ENCODE measurements at regions not wholly inside any gene's neighbourhood (a gene's known extent, or its start where the extent isn't known, plus 50 kb on each side); places are given as distances from the start of the nearest gene placed in this dataset.

- FAIRE-seq, result no peak
- no peak for TF ChIP-seq PAX5 (IDR thresholded peaks at IDR 0.05; ENCODE audit: insufficient read depth, low read length, severe bottlenecking)
- no peak for TF ChIP-seq POLR2AphosphoS5 (IDR thresholded peaks at IDR 0.05; ENCODE audit: low read depth, low read length)
- no peak for TF ChIP-seq POLR2A (IDR thresholded peaks at IDR 0.05; ENCODE audit: low read depth, low read length)
- TF ChIP-seq SPI1 (IDR thresholded peaks at IDR 0.05; ENCODE audit: low read depth, low read length), result no peak
- TF ChIP-seq TAF1 (IDR thresholded peaks at IDR 0.05; ENCODE audit: low read depth, low read length), result no peak
- no peak for TF ChIP-seq POU2F2 (IDR thresholded peaks at IDR 0.05; ENCODE audit: low read depth, low read length)
- no peak for DNase-seq (ENCODE audit: insufficient read length, low spot score)
These were observed 173.4 kb upstream of the CWC22 start for GRCh38 chr2:180180511-180180910.

DNA sequence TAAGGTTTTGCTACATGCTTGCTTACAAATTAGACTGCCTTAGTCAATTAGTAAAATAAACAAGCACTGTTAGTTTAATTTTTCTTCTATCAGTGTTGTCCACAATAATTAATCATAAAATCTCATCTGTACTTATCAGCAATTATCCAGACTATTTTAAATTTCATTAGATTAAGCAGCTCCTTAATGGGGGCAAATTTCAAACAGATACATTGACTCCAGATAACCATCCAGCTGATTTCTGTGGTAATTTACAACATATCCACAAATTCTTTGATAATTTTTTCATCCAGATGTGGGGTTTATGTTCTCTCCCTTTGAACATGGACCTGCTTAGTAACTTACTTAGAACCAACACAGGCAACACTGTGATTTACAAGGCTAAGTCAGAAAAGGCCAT lies 170.4 kb upstream of the CWC22 start:
- DNase-seq (ENCODE audit: insufficient read length, low spot score) (no peak), FAIRE-seq (no peak)
- no peak for TF ChIP-seq POLR2AphosphoS5 (IDR thresholded peaks at IDR 0.05; ENCODE audit: low read depth, low read length)
- no peak for TF ChIP-seq POU2F2 (IDR thresholded peaks at IDR 0.05; ENCODE audit: low read depth, low read length)
- TF ChIP-seq PAX5 (IDR thresholded peaks at IDR 0.05; ENCODE audit: insufficient read depth, low read length, severe bottlenecking), result no peak
- no peak for TF ChIP-seq TAF1 (IDR thresholded peaks at IDR 0.05; ENCODE audit: low read depth, low read length)
- TF ChIP-seq SPI1 (IDR thresholded peaks at IDR 0.05; ENCODE audit: low read depth, low read length), result no peak
- no peak for TF ChIP-seq POLR2A (IDR thresholded peaks at IDR 0.05; ENCODE audit: low read depth, low read length)

DNA sequence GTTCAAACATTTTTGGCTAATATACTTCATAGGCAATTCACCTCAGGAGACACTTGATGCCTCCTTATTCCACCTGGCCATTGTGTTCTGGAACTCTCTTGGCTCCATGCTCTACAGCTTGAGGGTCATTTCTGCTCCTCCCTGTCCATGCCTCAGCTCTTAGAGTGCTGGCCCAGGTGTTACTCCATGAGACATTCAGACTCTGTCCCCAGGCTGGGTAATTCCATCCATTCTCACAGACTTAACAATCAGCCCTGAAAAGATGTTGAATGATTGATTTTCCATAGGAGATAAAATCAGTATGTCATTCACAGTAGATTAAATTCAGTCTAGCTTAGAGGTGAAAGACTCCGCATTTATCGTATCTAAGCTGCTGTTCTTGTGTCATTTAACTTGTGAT lies 168.6 kb upstream of the CWC22 start:
- no peak for FAIRE-seq
- no peak for DNase-seq (ENCODE audit: insufficient read length, low spot score)
- TF ChIP-seq POU2F2 (IDR thresholded peaks at IDR 0.05; ENCODE audit: low read depth, low read length) (no peak), SPI1 (IDR thresholded peaks at IDR 0.05; ENCODE audit: low read depth, low read length) (no peak)

DNA sequence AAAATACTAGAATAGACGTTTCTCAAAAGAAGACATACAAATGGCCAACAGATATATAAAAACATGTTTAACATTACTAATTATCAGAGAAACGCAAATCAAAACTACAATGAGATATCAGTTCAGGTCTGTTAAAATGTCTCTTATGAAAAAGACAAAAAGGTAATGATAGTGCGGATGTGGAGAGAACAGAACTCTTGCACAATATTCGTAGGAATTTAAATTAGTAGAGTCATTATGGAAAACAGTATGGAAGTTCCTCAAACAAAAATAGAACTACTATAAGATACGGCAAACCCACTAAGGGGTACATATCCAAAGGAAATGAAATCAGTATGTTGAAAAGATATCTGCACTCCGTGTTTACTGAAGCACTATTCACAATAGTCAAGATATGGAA lies 167.5 kb upstream of the CWC22 start:
- no peak for FAIRE-seq

GRCh38 chr2:180169474-180169873 lies 162.4 kb upstream of the CWC22 start:
- no peak for TF ChIP-seq TAF1 (IDR thresholded peaks at IDR 0.05; ENCODE audit: low read depth, low read length)
- TF ChIP-seq PAX5 (IDR thresholded peaks at IDR 0.05; ENCODE audit: insufficient read depth, low read length, severe bottlenecking), result no peak
- TF ChIP-seq POLR2AphosphoS5 (IDR thresholded peaks at IDR 0.05; ENCODE audit: low read depth, low read length), result no peak
- TF ChIP-seq SPI1 (IDR thresholded peaks at IDR 0.05; ENCODE audit: low read depth, low read length), result no peak
- TF ChIP-seq POU2F2 (IDR thresholded peaks at IDR 0.05; ENCODE audit: low read depth, low read length), result no peak
- TF ChIP-seq POLR2A (IDR thresholded peaks at IDR 0.05; ENCODE audit: low read depth, low read length), result no peak
- no peak for FAIRE-seq
- DNase-seq (ENCODE audit: insufficient read length, low spot score), result no peak

More for the DNA sequence above, 167.5 kb upstream of the CWC22 start:
- DNase-seq (ENCODE audit: insufficient read length, low spot score), result no peak
- TF ChIP-seq POLR2AphosphoS5 (IDR thresholded peaks at IDR 0.05; ENCODE audit: low read depth, low read length), result no peak
- no peak for TF ChIP-seq POU2F2 (IDR thresholded peaks at IDR 0.05; ENCODE audit: low read depth, low read length)
- no peak for TF ChIP-seq SPI1 (IDR thresholded peaks at IDR 0.05; ENCODE audit: low read depth, low read length)
- TF ChIP-seq PAX5 (IDR thresholded peaks at IDR 0.05; ENCODE audit: insufficient read depth, low read length, severe bottlenecking), result no peak
- TF ChIP-seq POLR2A (IDR thresholded peaks at IDR 0.05; ENCODE audit: low read depth, low read length), result no peak
- TF ChIP-seq TAF1 (IDR thresholded peaks at IDR 0.05; ENCODE audit: low read depth, low read length), result no peak

DNA sequence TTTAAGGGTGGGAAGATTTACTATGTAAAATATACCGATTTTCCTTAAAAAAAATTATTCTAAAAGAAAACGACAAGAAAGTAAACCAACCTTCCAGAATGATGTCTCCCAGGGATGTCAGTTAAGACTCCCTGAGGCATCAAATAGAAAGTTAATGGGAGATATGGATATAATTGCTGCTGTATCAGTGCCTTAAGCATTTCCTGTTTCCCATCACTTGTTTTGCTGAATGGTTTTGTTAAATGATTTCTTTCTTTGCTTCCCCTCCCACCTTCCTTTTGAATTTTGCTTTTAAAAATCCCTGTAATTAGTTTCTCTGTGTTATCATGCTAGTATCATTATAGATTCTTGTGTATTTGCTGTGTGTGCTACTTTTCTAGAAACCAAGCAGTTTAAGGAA lies 154.3 kb upstream of the CWC22 start:
- TF ChIP-seq TAF1 (IDR thresholded peaks at IDR 0.05; ENCODE audit: low read depth, low read length) (no peak), PAX5 (IDR thresholded peaks at IDR 0.05; ENCODE audit: insufficient read depth, low read length, severe bottlenecking) (no peak), POLR2AphosphoS5 (IDR thresholded peaks at IDR 0.05; ENCODE audit: low read depth, low read length) (no peak), POU2F2 (IDR thresholded peaks at IDR 0.05; ENCODE audit: low read depth, low read length) (no peak), SPI1 (IDR thresholded peaks at IDR 0.05; ENCODE audit: low read depth, low read length) (no peak)
- no peak for DNase-seq (ENCODE audit: insufficient read length, low spot score)
- no peak for FAIRE-seq

DNA sequence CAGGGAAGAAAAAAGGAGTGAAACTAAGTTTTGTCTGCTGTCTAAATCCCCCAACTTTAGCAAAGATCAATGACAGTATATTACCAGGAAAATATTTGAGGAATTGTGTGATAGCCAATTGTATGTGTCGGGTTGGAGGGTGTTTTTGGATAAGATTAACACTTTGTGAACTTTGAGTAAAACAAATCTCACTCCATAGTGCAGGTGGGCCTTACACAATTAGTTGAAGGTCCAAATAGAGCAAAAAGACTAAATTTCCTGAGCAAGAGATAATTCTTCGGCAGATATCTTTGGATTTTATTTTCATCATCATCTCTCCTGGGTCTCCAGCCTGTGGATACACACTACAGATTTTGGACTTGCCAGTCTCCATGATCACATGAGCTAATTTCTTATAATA lies 152.8 kb upstream of the CWC22 start:
- FAIRE-seq (no peak), DNase-seq (ENCODE audit: insufficient read length, low spot score) (no peak)
- TF ChIP-seq POU2F2 (IDR thresholded peaks at IDR 0.05; ENCODE audit: low read depth, low read length) (no peak), TAF1 (IDR thresholded peaks at IDR 0.05; ENCODE audit: low read depth, low read length) (no peak), PAX5 (IDR thresholded peaks at IDR 0.05; ENCODE audit: insufficient read depth, low read length, severe bottlenecking) (no peak), SPI1 (IDR thresholded peaks at IDR 0.05; ENCODE audit: low read depth, low read length) (no peak), POLR2AphosphoS5 (IDR thresholded peaks at IDR 0.05; ENCODE audit: low read depth, low read length) (no peak), POLR2A (IDR thresholded peaks at IDR 0.05; ENCODE audit: low read depth, low read length) (no peak)

DNA sequence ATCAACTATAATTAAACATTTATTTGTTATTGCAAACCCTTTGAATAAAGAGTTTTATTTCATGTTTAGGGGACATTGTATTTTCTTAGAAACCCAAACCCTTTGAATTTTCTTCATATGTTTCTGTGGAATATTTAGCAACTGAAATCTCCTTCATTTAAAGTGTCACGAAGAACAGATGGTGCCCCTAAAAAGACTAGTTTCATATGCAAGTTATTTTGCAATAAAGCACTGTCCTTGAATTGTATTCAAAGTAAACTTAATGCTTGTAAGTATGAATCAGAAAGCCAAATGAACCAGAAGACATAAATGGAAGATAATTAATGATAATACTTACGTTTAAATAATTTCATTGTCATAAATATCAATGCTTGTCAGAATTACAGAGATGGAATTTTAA lies 151.9 kb upstream of the CWC22 start:
- no peak for FAIRE-seq
- no peak for DNase-seq (ENCODE audit: insufficient read length, low spot score)
- TF ChIP-seq POLR2A (IDR thresholded peaks at IDR 0.05; ENCODE audit: low read depth, low read length) (no peak), SPI1 (IDR thresholded peaks at IDR 0.05; ENCODE audit: low read depth, low read length) (no peak), PAX5 (IDR thresholded peaks at IDR 0.05; ENCODE audit: insufficient read depth, low read length, severe bottlenecking) (no peak), TAF1 (IDR thresholded peaks at IDR 0.05; ENCODE audit: low read depth, low read length) (no peak), POU2F2 (IDR thresholded peaks at IDR 0.05; ENCODE audit: low read depth, low read length) (no peak), POLR2AphosphoS5 (IDR thresholded peaks at IDR 0.05; ENCODE audit: low read depth, low read length) (no peak)

- FAIRE-seq (no peak), DNase-seq (ENCODE audit: insufficient read length, low spot score) (no peak)
- TF ChIP-seq POLR2A (IDR thresholded peaks at IDR 0.05; ENCODE audit: low read depth, low read length), result no peak
- no peak for TF ChIP-seq SPI1 (IDR thresholded peaks at IDR 0.05; ENCODE audit: low read depth, low read length)
- no peak for TF ChIP-seq PAX5 (IDR thresholded peaks at IDR 0.05; ENCODE audit: insufficient read depth, low read length, severe bottlenecking)
- TF ChIP-seq POLR2AphosphoS5 (IDR thresholded peaks at IDR 0.05; ENCODE audit: low read depth, low read length), result no peak
- TF ChIP-seq POU2F2 (IDR thresholded peaks at IDR 0.05; ENCODE audit: low read depth, low read length), result no peak
- no peak for TF ChIP-seq TAF1 (IDR thresholded peaks at IDR 0.05; ENCODE audit: low read depth, low read length)
These were observed 149.6 kb upstream of the CWC22 start for GRCh38 chr2:180156651-180157050.

DNA sequence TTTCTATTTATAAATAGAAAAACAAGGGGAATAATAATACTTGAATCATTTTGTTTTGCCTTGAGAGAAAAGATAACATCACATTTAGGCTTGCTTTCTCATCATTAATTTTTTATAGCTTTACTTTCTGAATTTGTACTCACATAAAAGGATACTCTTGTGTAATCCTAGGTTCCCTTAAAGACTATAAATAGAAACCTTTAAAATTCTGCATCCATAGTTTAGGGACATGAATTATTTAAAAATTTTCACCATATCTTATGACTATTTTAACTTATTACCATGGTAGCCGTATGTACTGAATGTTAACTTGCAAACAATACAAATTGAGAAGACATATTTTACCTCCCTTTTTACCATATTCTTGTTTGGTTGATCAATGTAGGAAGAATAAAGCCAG lies 143.5 kb upstream of the CWC22 start:
- TF ChIP-seq POLR2AphosphoS5 (IDR thresholded peaks at IDR 0.05; ENCODE audit: low read depth, low read length) (no peak), PAX5 (IDR thresholded peaks at IDR 0.05; ENCODE audit: insufficient read depth, low read length, severe bottlenecking) (no peak), TAF1 (IDR thresholded peaks at IDR 0.05; ENCODE audit: low read depth, low read length) (no peak), SPI1 (IDR thresholded peaks at IDR 0.05; ENCODE audit: low read depth, low read length) (no peak), POU2F2 (IDR thresholded peaks at IDR 0.05; ENCODE audit: low read depth, low read length) (no peak), POLR2A (IDR thresholded peaks at IDR 0.05; ENCODE audit: low read depth, low read length) (no peak)
- no peak for FAIRE-seq

More for the DNA sequence above, 143.5 kb upstream of the CWC22 start:
- no peak for DNase-seq (ENCODE audit: insufficient read length, low spot score)
